ENCODE measurements at regions not wholly inside any gene's neighbourhood (a gene's known extent, or its start where the extent isn't known, plus 50 kb on each side); places are given as distances from the start of the nearest gene placed in this dataset.

GRCh38 chr11:15541079-15541478, 426.4 kb downstream of the INSC start:
- no peak for DNase-seq (ENCODE audit: low read depth)

- no peak for DNase-seq (ENCODE audit: low read depth)
Measured at GRCh38 chr11:15544353-15544752, 429.6 kb downstream of the INSC start.

DNA sequence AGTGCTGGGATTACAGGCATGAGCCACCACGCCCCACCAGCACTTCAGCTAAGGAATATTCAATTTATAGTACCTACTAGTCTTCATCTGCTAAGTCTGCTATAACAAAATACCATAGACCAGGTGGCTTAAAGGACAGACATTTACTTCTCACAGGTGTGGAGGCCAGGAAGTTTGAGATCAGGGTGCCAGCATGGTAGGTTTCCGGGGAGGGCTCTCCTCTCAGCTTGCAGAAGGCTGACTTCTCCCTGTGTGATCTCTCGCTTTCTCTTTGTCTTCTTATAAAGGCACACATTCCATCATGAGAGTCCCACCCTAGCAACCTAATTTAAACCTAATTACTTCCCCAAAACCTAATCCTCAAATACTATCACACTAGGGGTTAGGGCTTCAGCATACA, 433.0 kb downstream of the INSC start:
- DNase-seq (ENCODE audit: low read depth): no peak

- no peak for DNase-seq (ENCODE audit: low read depth)
Measured at GRCh38 chr11:15551901-15552851, 437.5 kb downstream of the INSC start.

DNA sequence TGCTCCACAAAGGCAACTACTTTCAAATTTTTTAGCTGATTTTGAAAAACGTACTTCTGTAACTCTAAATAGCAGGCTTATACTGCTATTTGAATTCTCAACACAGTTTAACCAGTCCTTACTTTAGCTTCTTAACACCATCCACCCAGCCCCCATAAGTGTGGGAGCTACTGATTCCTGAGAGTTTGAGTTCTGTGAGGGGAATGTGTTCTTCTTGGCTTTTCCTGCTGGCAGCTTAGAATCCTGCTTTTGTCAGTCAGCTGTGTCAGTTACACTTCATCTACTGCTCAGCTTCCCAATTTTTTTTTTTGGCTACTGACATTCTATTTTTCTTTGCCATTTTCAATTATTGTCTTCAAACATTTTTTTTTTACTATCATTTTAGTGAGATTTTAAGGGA, 440.4 kb downstream of the INSC start:
- DNase-seq (ENCODE audit: low read depth): no peak

GRCh38 chr11:15557457-15558230, 442.9 kb downstream of the INSC start:
- DNase-seq (ENCODE audit: low read depth): no peak

- no peak for DNase-seq (ENCODE audit: low read depth)
Measured at GRCh38 chr11:15558513-15559181, 443.9 kb downstream of the INSC start.

DNA sequence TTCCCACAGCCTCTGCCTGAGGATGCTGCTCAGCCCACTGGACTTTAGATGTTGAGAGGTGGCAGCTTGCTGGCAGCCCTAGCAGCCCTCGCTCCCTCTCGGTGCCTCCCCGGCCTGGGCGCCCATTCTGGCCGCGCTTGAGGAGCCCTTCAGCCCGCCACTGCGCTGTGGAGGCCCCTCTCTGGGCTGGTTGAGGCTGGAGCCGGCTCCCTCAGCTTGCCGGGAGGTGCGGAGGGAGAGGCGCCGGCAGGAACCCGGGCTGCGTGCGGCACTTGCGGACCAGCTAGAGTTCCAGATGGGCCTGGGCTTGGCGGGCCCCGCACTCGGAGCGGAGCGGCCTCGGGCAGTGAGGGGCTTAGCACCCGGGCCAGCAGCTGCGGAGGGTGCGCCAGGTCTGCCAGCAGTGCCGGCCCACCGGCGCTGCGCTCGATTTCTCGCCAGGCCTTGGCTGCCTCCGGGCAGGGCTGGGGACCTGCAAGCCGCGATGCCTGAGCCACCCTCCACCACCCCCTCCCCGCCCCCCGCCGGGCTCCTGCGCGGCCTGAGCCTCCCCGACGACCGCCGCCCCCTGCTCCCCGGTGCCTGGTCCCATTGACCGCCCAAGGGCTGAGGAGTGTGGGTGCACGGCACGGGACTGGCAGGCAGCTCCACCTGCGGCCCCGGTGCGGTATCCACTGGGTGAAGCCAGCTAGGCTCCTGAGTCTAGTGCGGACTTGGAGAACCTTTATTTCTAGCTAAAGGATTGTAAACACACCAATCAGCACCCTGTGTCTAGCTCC, 446.2 kb downstream of the INSC start:
- no peak for DNase-seq (ENCODE audit: low read depth)

DNA sequence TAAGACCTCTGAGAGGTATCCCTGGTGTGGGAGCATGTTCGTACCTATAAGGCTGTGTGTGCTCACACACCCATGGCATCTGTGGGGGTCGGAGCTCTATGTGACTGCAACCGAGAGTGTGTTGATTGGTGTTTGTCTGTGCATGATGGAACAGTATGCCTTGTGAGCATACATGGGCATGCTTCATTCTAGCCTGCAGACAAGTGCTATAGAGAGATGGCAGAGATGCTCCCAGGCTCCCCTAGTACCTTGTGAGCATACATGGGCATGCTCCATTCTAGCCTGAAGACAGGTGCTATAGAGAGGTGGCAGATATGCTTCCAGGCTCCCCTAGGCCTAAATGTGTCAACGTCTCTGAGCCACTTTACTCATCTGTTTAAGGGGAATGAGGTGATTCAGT, 447.5 kb downstream of the INSC start:
- no peak for DNase-seq (ENCODE audit: low read depth)

DNA sequence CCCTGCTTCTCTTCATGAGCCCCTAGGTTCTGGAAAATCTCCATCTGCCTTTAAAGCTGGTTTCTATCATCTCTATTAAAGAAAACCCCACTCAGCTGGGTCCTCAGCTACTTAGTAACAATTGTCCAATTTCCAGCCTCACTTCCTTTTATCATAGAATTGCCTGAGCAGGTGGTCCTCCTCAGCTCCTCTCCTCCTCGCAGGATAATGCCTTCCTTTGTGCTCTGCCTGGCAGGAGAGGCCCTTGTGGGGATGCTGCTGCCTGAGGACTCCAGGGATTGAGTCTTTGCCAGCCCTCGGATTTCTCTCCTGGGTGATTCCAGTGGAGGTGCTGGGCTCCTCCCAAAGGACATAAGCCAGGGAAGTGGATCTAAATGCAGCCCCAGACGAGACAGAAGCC, 448.3 kb downstream of the INSC start:
- DNase-seq (ENCODE audit: low read depth): no peak

GRCh38 chr11:15565880-15566279, 451.2 kb downstream of the INSC start:
- DNase-seq (ENCODE audit: low read depth): no peak

DNA sequence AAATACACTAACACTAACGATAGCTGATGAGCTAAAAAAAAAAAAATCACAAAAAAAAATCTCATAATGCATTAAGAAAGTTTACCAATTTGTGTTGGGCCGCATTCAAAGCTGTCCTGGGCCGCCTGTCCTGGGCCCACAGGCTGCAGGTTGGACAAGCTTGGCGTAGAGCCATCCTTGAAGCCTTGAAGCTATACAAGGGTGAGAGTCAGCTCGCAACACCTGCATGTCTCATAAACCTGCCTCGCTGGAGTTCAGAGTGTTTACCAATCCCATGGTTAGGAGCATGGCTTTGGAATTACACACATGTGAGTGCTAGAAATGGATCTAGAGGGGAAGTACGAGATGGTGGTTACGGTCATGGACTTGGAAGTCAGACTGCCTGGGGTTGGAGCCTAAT, 453.7 kb downstream of the INSC start:
- DNase-seq (ENCODE audit: low read depth): no peak

DNA sequence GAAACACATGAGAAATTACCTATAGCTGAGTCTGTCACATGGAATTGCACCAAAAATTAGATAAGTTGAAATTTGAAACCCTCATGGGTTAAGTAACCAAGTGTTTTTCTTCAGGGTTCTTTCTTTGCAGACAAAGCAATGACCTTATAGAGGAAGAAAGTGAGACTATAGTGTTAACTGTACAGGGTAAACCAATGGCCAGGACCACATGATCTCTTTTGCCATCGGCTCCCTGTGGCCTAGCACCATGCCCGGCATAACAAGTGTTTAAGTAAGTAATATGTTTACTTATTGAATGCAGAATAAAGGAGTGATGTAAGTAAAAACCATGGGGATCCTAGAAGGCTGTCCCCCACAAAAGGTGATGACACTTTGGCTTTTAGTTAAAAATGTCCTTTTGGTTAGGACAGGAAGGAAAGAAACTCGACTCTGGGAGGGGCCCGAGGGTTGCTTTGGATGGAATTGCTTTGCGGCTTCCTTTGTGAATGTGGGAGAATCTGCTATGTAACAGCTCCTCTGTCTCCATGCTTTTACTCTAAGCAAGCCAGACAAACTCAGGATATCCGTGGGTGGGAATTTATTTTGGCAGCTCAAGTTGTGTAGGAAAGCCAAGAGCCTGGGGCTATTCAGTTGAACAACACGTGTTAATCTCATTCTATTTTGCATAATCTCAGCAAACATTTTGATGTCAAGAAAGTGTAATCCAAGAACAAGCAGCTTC, 454.7 kb downstream of the INSC start:
- DNase-seq (ENCODE audit: low read depth): no peak

- no peak for DNase-seq (ENCODE audit: low read depth)
Measured at GRCh38 chr11:15575409-15575808, 460.7 kb downstream of the INSC start.

- DNase-seq (ENCODE audit: low read depth): no peak
Measured at GRCh38 chr11:15576769-15577168, 462.0 kb downstream of the INSC start.

GRCh38 chr11:15577519-15577918, 462.8 kb downstream of the INSC start:
- no peak for DNase-seq (ENCODE audit: low read depth)

DNA sequence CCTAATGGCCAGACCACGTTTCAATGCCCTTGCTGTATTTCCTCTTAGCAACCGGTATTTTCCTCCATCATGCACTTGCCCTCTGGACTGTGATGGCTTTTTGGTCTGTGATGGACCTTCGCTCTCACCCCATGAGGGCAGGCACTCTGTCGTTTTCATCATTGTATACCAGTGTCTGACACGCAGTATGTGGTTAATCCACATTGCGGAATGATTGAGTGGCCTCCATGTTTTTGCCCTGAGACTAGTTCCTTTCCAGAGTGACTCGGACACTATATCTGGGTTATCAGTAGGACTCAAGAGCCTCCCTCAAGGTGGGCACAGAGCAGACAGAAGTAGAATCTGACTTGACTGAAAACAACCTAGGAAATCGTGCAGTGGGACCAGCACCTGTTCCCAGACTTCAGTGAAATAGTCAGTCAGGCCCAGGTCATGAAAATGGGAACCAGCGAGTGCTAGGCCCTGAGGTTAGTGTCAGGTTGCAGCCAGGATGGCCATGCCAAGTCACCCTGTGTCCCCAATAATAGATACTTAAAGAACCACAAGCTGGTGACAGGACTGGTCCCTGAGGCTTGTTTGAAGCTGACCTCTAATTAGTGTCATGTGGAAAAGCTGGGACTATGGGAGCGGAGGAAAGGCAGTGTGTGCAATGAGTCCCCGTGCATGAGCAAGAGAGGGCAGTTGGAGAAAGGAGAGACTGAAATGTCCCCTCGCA, 464.7 kb downstream of the INSC start:
- no peak for DNase-seq (ENCODE audit: low read depth)

DNA sequence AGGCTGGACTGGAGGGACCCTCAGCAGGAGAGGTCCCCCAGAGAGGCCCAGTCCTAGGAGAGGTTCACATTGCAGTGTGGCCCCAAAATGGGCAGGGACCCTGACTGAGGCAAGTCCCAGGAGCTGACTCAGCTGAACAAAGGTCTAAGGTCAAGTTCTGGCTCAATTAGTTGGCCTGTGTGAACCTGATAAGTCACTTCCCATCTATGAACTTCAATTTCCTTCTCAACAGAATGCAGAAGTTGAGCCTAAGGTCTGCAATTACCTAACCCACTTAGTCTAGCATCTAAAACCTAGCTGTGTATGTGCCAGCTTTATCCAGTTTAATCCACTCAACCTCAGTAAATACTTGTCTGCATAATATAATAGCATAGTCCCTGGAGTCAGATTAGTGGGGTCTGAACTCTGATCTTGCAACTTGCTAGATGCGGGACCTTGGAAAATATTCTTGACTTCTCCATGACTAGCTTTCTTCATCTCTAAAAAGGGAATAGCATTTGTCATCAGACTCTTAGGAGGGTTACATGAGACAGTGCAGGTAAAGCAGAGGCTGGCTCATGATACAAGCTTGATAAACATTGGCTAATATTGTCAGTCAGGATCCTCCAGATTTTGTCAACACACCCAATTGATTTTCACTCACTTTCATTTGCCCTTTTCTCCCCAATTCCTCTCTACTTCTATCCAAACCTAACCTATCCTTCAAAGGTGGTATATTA, 465.5 kb downstream of the INSC start:
- DNase-seq (ENCODE audit: low read depth): no peak

- DNase-seq (ENCODE audit: low read depth): no peak
Measured at GRCh38 chr11:15580775-15581095, 466.0 kb downstream of the INSC start.

DNA sequence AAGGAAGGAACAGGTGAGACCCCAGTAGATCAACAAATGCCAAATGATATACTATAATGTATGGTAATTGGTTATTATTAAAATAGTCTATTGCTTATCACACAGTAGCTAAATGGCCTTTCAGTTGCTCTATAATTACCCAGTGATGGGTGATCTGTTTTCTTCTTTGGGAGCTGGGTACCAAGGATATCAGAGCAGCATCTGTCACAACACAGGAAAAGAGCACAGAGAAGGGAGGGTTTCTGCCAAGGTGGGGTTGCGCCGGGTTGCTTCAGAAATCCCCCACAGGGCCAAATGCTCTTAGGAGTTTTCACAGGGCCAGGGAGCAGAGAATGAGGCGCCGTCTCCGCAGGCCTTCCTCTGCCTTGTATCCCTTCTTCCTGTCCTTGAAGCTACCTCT, 469.4 kb downstream of the INSC start:
- no peak for DNase-seq (ENCODE audit: low read depth)
